Activated T-helper 1 cell treated with anti-CD3 and anti-CD28 coated beads, Interleukin-12 subunit alpha, Interleukin-12 subunit beta, Interleukin-2, Interleukin-4 antibody, amounts not matched to agents 30 ng/mL and 10 ng/mL and 1 ng/mL, durations not matched to agents 14 hours and 24 hours and 36 hours (primary cell): ENCODE measurements at regions not wholly inside any gene's neighbourhood (a gene's known extent, or its start where the extent isn't known, plus 50 kb on each side); places are given as distances from the start of the nearest gene placed in this dataset.

Experiments
- DNase-seq: peaks from one replicate; pipeline ENCODE4 v3.0.0; 2021; ENCODE audit warnings: low spot score
- H3K27ac Mint-ChIP-seq: one replicate; pipeline ENCODE4 v1.8.0; 2021; ENCODE audit warnings: mild to moderate bottlenecking, mixed read lengths
- H3K27me3 Mint-ChIP-seq: one replicate; pipeline ENCODE4 v1.8.0; 2022; ENCODE audit warnings: mild to moderate bottlenecking, moderate library complexity, mixed read lengths; ENCODE audit not compliant: insufficient read depth
- H3K36me3 Mint-ChIP-seq: one replicate; pipeline ENCODE4 v1.8.0; 2021; ENCODE audit warnings: low read depth, mixed read lengths
- H3K4me1 Mint-ChIP-seq: one replicate; pipeline ENCODE4 v1.8.0; 2021; ENCODE audit warnings: low read depth, mixed read lengths
- H3K4me3 Mint-ChIP-seq: one replicate; pipeline ENCODE4 v1.8.0; 2021; ENCODE audit warnings: mild to moderate bottlenecking, moderate library complexity, mixed read lengths
- H3K9me3 Mint-ChIP-seq: one replicate; pipeline ENCODE4 v1.8.0; 2021; ENCODE audit warnings: mixed read lengths
- intact Hi-C: fragments of 100-400 bp; cut with micrococcal nuclease; formaldehyde crosslinking; loops from one replicate; pipeline ENCODE4 v1.15.1; 2024

- H3K4me1 Mint-ChIP-seq, result no peaks in the 10 kb centered on the region
- no peak overlapping the region for H3K4me3 Mint-ChIP-seq
- no peak overlapping the region for H3K27ac Mint-ChIP-seq
- H3K9me3 Mint-ChIP-seq, result peaks cover 21% of the 10 kb centered on the region
- intact Hi-C loops, result no loop called here
- H3K27me3 Mint-ChIP-seq, result no peaks in the 10 kb centered on the region
- no peaks in the 10 kb centered on the region for H3K36me3 Mint-ChIP-seq
- no peak for DNase-seq
Measured at GRCh38 chr7:64099656-64100531, 54.7 kb downstream of the ZNF727 start.

GRCh38 chr7:64101126-64101942 is 56.1 kb downstream of the ZNF727 start:
- intact Hi-C loops, result no loop called here
- H3K4me3 Mint-ChIP-seq, result no peak overlapping the region
- no peaks in the 10 kb centered on the region for H3K27me3 Mint-ChIP-seq
- H3K36me3 Mint-ChIP-seq, result no peaks in the 10 kb centered on the region
- H3K27ac Mint-ChIP-seq, result no peak overlapping the region
- DNase-seq, result no peak
- H3K9me3 Mint-ChIP-seq, result peaks cover 21% of the 10 kb centered on the region
- no peaks in the 10 kb centered on the region for H3K4me1 Mint-ChIP-seq

GRCh38 chr7:64101943-64102655 is 56.9 kb downstream of the ZNF727 start:
- Mint-ChIP-seq H3K9me3 (peaks cover 18% of the 10 kb centered on the region), H3K4me1 (no peaks in the 10 kb centered on the region), H3K27me3 (no peaks in the 10 kb centered on the region), H3K27ac (no peak overlapping the region), H3K4me3 (no peak overlapping the region), H3K36me3 (no peaks in the 10 kb centered on the region)
- no peak for DNase-seq
- intact Hi-C loops, result no loop called here

DNA sequence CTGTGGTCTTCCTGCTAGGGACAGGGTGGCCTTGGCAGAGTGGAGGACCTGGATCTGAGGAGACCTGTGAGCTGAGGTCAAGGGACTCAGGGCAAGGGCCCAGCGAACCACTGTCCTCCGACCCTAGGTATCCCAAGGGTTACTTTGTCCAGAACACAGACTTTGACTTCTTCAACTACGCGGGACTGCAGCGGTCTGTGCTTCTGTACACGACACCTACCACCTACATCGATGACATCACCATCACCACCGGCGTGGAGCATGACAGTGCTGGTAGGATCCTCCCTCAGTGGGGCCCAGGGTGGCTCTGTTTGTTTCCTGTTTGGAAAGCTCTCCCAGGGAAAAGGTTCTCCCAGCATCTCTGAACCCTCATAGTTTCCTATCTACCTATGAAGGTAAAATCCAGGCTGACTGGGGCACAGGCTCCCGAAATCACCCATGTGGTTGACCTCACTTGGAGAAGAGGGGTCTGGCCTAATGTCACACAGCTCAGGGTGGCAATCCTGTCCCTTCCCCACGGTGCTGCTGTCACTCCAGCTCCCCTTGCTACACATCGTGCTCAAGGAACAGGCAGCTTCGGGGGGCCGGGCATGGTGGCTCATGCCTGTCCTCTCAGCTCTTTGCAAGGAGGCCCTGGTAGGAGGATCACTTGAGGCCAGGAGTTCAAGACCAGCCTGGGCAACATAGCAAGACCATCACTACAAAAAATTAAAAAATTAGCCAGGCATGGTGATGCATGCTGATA is 57.6 kb downstream of the ZNF727 start:
- DNase-seq, result no peak
- H3K27me3 Mint-ChIP-seq, result no peaks in the 10 kb centered on the region
- peaks cover 11% of the 10 kb centered on the region for H3K9me3 Mint-ChIP-seq
- no peaks in the 10 kb centered on the region for H3K36me3 Mint-ChIP-seq
- intact Hi-C loops, result no loop called here
- no peaks in the 10 kb centered on the region for H3K4me1 Mint-ChIP-seq
- H3K27ac Mint-ChIP-seq, result no peak overlapping the region
- no peak overlapping the region for H3K4me3 Mint-ChIP-seq

DNA sequence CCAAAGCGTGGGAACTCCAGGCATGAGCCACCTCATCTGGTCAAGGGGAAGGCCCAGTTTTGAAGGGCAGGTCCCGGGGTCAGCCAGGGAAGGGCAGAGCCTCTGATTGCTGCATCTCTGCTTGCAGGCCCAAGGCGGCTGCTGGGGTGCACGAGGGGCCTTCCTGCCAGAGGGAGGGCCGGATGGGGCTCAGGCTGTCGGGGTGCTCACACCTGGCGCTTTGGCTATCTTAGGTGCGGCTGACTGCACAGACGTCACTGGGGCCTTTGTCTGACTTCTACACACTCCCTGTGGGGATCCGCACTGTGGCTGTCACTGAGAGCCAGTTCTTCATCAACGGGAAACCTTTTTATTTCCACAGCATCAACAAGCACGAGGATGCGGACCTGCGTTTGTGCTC is 68.7 kb downstream of the ZNF727 start:
- Mint-ChIP-seq H3K4me1 (no peaks in the 10 kb centered on the region), H3K36me3 (no peaks in the 10 kb centered on the region), H3K27ac (no peak overlapping the region)

GRCh38 chr7:64114791-64115190 is 69.6 kb downstream of the ZNF727 start:
- DNase-seq, result no peak
- Mint-ChIP-seq H3K27ac (no peak overlapping the region), H3K4me3 (no peak overlapping the region), H3K36me3 (no peaks in the 10 kb centered on the region), H3K27me3 (no peaks in the 10 kb centered on the region), H3K4me1 (no peaks in the 10 kb centered on the region), H3K9me3 (peaks cover 30% of the 10 kb centered on the region)
- intact Hi-C loops, result no loop called here

More for the DNA sequence above, 68.7 kb downstream of the ZNF727 start:
- H3K4me3 Mint-ChIP-seq, result no peak overlapping the region
- DNase-seq, result no peak
- no peaks in the 10 kb centered on the region for H3K27me3 Mint-ChIP-seq
- H3K9me3 Mint-ChIP-seq, result peaks cover 29% of the 10 kb centered on the region
- intact Hi-C loops, result no loop called here

DNA sequence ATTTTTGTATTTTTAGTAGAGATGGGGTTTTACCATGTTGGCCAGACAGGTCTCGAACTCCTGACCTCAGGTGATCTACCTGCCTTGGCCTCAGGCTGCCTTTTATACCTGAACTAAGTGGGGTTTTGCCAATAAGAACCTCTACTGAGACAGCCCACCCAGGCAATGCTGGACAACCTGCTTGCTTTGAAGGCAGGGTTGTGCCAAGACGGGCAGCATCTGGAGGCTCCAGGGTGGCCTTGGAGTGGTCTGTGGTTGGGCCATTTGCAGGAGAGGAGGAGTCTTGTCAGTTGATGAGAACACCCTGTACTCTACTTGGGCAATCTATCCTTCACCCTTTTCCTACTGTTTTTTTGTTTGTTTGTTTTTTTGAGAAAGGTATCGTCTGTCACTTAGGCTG is 75.3 kb upstream of the ZNF735 start:
- no peaks in the 10 kb centered on the region for H3K4me1 Mint-ChIP-seq
- no peak overlapping the region for H3K4me3 Mint-ChIP-seq
- H3K27me3 Mint-ChIP-seq, result no peaks in the 10 kb centered on the region
- H3K36me3 Mint-ChIP-seq, result no peaks in the 10 kb centered on the region
- no peak for DNase-seq
- intact Hi-C loops, result no loop called here
- no peak overlapping the region for H3K27ac Mint-ChIP-seq
- H3K9me3 Mint-ChIP-seq, result peaks cover 75% of the 10 kb centered on the region
